ENCODE measurements at regions not wholly inside any gene's neighbourhood (a gene's known extent, or its start where the extent isn't known, plus 50 kb on each side); places are given as distances from the start of the nearest gene placed in this dataset.
"Not testable (repeated sequence)": the region's sequence is repeated elsewhere in the genome, so short reads cannot be mapped to it uniquely, and the experiment has no call there.

- DNase-seq = no peak
These were observed 77.6 kb upstream of the FRMPD4 start for GRCh38 chrX:12060489-12061260.

GRCh38 chrX:12065251-12065650, 73.0 kb upstream of the FRMPD4 start:
- DNase-seq = no peak

- no peak for DNase-seq
These were observed 62.2 kb upstream of the FRMPD4 start for GRCh38 chrX:12076046-12076445.

- DNase-seq = peak in 1 of 2 experiments; percentile 41
These were observed 58.0 kb upstream of the FRMPD4 start for GRCh38 chrX:12080265-12080664.

- DNase-seq = not testable (repeated sequence)
These were observed 55.3 kb upstream of the FRMPD4 start for GRCh38 chrX:12082959-12083358.
